ENCODE measurements at regions not wholly inside any gene's neighbourhood (a gene's known extent, or its start where the extent isn't known, plus 50 kb on each side); places are given as distances from the start of the nearest gene placed in this dataset.

DNA sequence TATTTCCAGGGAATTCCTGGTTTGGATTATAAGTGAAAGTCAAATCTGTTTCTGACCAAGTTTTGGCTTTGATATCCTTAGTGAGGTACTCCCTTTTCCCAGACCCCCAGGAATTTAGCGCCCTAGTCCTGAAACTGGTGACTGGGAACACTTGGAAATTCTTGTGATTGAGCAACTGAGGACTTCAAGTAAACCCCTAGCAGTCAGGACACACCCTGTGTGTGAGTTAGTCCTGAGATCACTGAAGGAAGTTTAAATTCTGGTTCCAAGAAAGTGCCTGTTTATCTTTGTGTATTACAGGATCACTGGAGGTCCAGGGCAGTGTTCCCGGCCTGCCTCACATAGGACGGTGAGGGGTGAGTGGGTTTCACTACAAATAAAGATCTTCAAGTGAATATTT, 95.1 kb upstream of the F3 start:
- no peak overlapping the region for H3K27ac ChIP-seq
- TF ChIP-seq ZFX (IDR thresholded peaks at IDR 0.05; ENCODE audit: borderline replicate concordance): no peak
- TF ChIP-seq, protein P1, sequence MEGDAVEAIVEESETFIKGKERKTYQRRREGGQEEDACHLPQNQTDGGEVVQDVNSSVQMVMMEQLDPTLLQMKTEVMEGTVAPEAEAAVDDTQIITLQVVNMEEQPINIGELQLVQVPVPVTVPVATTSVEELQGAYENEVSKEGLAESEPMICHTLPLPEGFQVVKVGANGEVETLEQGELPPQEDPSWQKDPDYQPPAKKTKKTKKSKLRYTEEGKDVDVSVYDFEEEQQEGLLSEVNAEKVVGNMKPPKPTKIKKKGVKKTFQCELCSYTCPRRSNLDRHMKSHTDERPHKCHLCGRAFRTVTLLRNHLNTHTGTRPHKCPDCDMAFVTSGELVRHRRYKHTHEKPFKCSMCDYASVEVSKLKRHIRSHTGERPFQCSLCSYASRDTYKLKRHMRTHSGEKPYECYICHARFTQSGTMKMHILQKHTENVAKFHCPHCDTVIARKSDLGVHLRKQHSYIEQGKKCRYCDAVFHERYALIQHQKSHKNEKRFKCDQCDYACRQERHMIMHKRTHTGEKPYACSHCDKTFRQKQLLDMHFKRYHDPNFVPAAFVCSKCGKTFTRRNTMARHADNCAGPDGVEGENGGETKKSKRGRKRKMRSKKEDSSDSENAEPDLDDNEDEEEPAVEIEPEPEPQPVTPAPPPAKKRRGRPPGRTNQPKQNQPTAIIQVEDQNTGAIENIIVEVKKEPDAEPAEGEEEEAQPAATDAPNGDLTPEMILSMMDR (IDR thresholded peaks at IDR 0.05): no peak

DNA sequence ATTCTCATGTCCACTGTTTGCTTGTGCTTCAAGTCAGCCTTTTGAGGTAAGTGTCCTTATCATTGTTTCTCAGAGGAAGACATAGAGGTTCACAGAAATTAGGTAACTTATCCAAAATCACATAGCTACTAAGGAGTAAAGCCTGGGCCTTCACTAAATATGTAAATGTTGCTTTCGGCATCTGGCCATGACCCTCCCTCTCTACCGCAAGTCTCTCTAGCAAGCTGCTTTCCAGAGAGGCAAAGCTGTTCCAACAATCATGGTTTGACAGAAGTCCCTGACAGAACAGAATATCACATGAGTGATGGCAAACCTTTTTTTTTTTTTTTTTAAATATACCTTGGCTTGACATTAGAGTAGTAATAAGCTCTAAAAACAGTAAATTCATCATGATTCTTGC, 94.5 kb upstream of the F3 start:
- no peak overlapping the region for H3K27ac ChIP-seq
- TF ChIP-seq, protein P1 (IDR thresholded peaks at IDR 0.05): no peak
- no peak for TF ChIP-seq ZFX (IDR thresholded peaks at IDR 0.05; ENCODE audit: borderline replicate concordance)

DNA sequence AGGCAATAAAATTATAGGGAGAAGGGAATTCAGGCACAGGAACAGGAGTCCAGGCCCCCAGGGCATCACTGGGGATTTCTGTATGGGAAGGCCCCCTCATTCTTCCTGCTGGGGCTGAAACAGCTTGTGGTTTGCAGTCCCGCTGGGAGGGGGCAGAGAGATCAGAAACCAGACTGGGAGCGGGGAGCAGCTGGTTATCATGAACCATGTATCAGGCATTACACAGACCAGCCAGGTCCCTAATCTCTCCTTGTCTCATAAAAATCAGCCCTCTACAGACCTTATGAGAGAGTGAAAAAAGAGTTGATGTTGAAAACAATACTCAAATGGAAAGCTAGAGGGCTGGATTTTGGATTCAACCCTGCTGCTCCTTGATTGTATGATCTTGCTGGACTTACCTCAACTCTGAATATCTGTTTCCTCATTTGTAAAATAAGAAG, 93.4 kb upstream of the F3 start:
- TF ChIP-seq, protein P1 (IDR thresholded peaks at IDR 0.05): no peak
- no peak for TF ChIP-seq ZFX (IDR thresholded peaks at IDR 0.05; ENCODE audit: borderline replicate concordance)
- H3K27ac ChIP-seq: no peak overlapping the region

DNA sequence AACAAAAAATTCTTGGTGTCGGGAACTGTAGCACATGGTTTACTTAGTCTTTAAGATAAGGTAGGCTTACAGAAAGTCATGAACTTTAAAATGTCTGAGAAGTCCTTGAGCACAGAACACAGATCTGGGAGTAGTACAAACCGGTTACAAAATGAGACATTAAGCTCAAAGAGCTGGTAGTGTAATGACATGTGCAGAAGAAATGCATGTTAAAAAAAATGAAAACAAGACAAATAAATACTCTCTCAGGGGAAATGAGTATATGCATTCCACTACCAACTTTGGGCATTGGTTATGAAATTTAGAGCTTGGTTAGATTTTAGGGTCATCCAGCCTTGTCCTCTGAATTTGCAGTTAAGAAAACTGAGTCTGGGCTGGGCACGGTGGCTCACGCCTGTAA, 91.5 kb upstream of the F3 start:
- no peak overlapping the region for H3K27ac ChIP-seq
- no peak for TF ChIP-seq ZFX (IDR thresholded peaks at IDR 0.05; ENCODE audit: borderline replicate concordance)
- TF ChIP-seq, protein P1 (IDR thresholded peaks at IDR 0.05): no peak

DNA sequence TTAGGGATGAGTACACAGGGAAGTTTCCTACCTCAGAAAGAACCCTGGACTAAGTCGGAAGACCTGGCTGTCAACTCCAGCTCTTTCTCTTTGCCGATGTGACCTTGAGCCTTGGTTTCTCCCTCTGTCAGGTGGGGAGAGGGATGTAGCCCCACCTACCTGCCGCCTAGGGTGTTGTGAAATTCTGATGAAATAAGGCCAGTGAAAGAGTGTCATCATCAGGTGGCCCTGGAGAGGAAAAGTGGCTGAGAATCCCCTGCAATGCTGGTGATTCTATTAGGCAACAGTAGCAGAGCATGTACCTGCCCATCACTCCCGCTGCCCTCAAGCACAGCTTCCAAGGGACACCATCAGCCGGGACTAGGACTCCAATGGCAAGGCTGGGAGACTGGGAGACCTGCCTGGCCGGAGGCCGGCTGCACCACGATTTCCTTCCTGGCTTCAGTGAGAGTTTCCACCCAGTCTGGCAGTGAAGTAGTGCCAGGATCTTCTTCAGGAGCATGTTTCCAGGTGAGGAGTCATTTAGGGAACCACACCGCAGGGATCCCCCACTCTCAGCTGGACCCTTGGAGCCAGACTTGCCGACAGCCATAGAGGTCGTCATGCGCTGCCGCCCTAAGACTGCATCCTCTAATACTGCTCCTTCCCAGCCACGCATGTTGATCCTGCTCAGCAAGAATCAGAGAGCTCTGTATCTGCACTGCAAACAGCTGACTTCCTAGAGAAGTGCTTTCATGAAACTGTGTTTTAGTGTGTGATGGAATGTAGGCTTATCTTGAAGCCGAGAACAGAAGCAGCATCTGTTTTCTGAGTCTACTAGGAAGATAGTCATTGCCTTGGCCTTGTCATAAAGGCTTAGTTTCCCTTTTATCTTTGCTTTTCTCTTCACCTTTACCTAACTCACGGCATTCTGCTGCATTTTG, 88.0 kb upstream of the F3 start:
- TF ChIP-seq, protein P1 (IDR thresholded peaks at IDR 0.05): no peak
- TF ChIP-seq ZFX (IDR thresholded peaks at IDR 0.05; ENCODE audit: borderline replicate concordance): no peak
- H3K27ac ChIP-seq: no peak overlapping the region

DNA sequence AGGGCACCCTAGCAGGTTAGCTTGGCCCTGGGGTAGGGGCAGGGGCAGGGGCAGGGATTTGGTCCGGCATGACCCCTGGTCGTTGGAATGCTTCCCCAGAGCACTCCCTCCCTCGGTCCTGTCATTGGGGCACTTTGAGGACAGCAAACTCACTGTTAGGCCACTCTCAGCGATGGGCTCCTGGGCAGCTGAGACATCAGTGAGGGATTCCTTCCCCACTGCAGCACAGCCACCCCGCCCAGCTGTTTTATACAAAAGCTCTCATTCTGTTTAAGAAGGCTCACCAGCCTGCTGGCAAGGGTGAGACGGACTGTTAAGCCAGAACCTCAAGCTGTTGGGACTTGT, 86.9 kb upstream of the F3 start:
- H3K27ac ChIP-seq: no peak overlapping the region
- TF ChIP-seq ZFX (IDR thresholded peaks at IDR 0.05; ENCODE audit: borderline replicate concordance): no peak
- TF ChIP-seq, protein P1 (IDR thresholded peaks at IDR 0.05): no peak

DNA sequence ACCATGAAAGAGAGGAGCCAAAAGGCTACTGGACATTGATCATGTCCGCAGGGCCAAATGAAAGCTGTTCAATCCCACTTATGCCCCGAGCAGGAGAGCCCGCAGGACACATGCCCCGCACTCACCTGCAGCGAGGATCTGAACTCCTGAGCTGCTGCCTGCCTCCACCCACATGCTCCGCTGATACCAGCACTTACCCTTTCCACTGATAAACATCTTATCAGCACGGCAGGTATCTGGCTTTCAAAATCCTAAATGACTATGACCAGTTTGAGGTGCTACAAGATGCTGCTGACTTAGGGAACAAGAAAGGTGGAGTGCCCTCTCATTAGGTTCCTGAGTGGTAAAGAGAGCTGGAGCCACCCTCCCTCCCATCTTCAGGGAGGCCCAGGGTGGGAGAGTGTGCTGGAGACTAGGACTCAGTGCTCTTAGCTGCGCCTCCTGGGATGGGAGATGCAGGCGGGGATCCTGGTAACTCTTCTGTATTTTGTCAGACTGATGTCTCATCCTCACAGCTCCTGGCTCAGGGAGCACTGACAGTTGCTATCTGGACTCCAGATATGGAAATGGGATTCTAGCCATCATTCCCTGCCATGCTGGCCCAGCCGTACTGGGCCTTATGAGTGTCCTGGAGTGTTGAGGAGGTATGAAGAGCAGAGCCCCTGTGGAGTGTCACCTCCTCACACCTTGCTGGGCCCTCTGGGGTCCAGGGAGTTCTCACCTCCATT, 86.4 kb upstream of the F3 start:
- no peak overlapping the region for H3K27ac ChIP-seq
- TF ChIP-seq, protein P1 (IDR thresholded peaks at IDR 0.05): no peak
- TF ChIP-seq ZFX (IDR thresholded peaks at IDR 0.05; ENCODE audit: borderline replicate concordance): no peak

Data from 22Rv1 (cell line).